H1 (cell line): ENCODE measurements at regions not wholly inside any gene's neighbourhood (a gene's known extent, or its start where the extent isn't known, plus 50 kb on each side); places are given as distances from the start of the nearest gene placed in this dataset.

Experiments used
- BCL11A ChIP-seq, 2 experiments: IDR thresholded peaks; one replicate each; pipeline ENCODE4 v1.6.1; 2011; ENCODE audit warnings: low read depth in 2 of 2, low read length in 2 of 2, mild to moderate bottlenecking in 2 of 2
- CHD7 ChIP-seq: fragments of 300-600 bp; sonication (generic); IDR thresholded peaks from 2 replicates; pipeline ENCODE4 v1.7.1; 2012; ENCODE audit warnings: low read length, moderate library complexity, mild to moderate bottlenecking, inconsistent platforms; ENCODE audit not compliant: insufficient replicate concordance
- RBBP5 ChIP-seq: IDR thresholded peaks from 2 replicates; pipeline ENCODE4 v1.7.1; 2012; ENCODE audit warnings: low read depth, mild to moderate bottlenecking, inconsistent platforms, low read length, moderate library complexity, borderline replicate concordance
- SUZ12 ChIP-seq: fragments of 200-600 bp; sonication (generic); IDR thresholded peaks from 2 replicates; pipeline ENCODE4 v1.6.1; 2012; ENCODE audit warnings: mild to moderate bottlenecking, inconsistent platforms, low read length, moderate library complexity, mixed read lengths

GRCh38 chr2:22483036-22483435 lies 901.9 kb upstream of the KLHL29 start (continued):
- TF ChIP-seq CHD7: no peak
- no peak for TF ChIP-seq BCL11A (IDR thresholded peaks at IDR 0.05; ENCODE audit: low read depth in 2 of 2, low read length in 2 of 2)
- no peak for TF ChIP-seq RBBP5
- no peak for TF ChIP-seq SUZ12
- TF ChIP-seq, all 59 proteins: peak for 0
